K562 (cell line): ENCODE measurements at regions not wholly inside any gene's neighbourhood (a gene's known extent, or its start where the extent isn't known, plus 50 kb on each side); places are given as distances from the start of the nearest gene placed in this dataset.

Experiments
- ATAC-seq: fragments of 200-7000 bp; cut with Tn5 transposase; 3 replicates; pipeline ENCODE4 v1.9.1; 2020; ENCODE audit warnings: moderate library complexity
- BruUV-seq: library from RNA; stranded (reverse); fragments of 400-500 nt; replicated peaks from 2 replicates; lab custom pipeline; 2021; lab: Mats Ljungman, UMichigan
- CTCF ChIA-PET: fragments of 300-600 bp; formaldehyde crosslinking; extraction: SDS; loops from one replicate; lab custom pipeline; 2021; ENCODE audit warnings: low intra/inter-chr PET ratio; lab: Yijun Ruan, JAX
- POLR2A ChIA-PET: fragments of 300-600, 350-650 bp; sonication (Branson Sonifier 250); formaldehyde crosslinking; extraction: SDS; loops from one replicate; lab custom pipeline; 2021; ENCODE audit warnings: antibody characterized with exemption, inconsistent platforms; lab: Yijun Ruan, JAX
- DNase-seq, 4 experiments: peaks; one replicate each; pipeline versions ENCODE4 v3.0.0 to v3.0.0-alpha.2; 2011 to 2018; ENCODE audit warnings: low spot score in 3 of 4, mixed read lengths in 3 of 4; ENCODE audit errors: extremely low read depth in 1 of 4
- FAIRE-seq: peaks from 2 replicates; lab custom pipeline; 2011; peaks lifted over from hg19 to GRCh38; lab: Jason Lieb, UNC
- H2AFZ ChIP-seq: 2 replicates; pipeline ENCODE4 v1.6.0; 2011; ENCODE audit warnings: low read depth, low read length, control low read depth, inconsistent platforms
- H3K27ac ChIP-seq: fragments of 200-600 bp; 3 replicates; pipeline ENCODE4 v1.8.0; 2011; ENCODE audit warnings: low read depth, mild to moderate bottlenecking, control low read depth, inconsistent platforms, low read length, moderate library complexity, mixed read lengths; ENCODE audit errors: extremely low read depth
- H3K27me3 ChIP-seq, 2 experiments: fragments of 300-600 bp in 1 of 2; 2 replicates in 1 of 2; 3 replicates in 1 of 2; pipeline versions ENCODE4 v1.6.0 to v1.8.0; 2011; ENCODE audit warnings: inconsistent platforms in 2 of 2, low read length in 2 of 2, mild to moderate bottlenecking in 1 of 2, mixed read lengths in 1 of 2, moderate library complexity in 1 of 2; ENCODE audit not compliant: control insufficient read depth in 2 of 2, insufficient read depth in 2 of 2
- H3K36me3 ChIP-seq: fragments of 300-600 bp; 3 replicates; pipeline ENCODE4 v1.8.0; 2011; ENCODE audit warnings: mild to moderate bottlenecking, low read length, inconsistent platforms; ENCODE audit not compliant: control insufficient read depth, insufficient read depth
- H3K4me1 ChIP-seq, 2 experiments: fragments of 200-600 bp in 1 of 2; replicated peaks in 1 of 2; 2 replicates in 1 of 2; 3 replicates in 1 of 2; pipeline versions ENCODE4 v1.5.1 to v1.8.0; 2011; ENCODE audit warnings: inconsistent platforms in 2 of 2, low read length in 2 of 2, mild to moderate bottlenecking in 1 of 2, mixed read lengths in 1 of 2, moderate library complexity in 1 of 2; ENCODE audit not compliant: control insufficient read depth in 2 of 2, insufficient read depth in 2 of 2
- H3K4me2 ChIP-seq: 2 replicates; pipeline ENCODE4 v1.6.1; 2011; ENCODE audit warnings: low read length, control low read depth, inconsistent platforms, mixed read lengths; ENCODE audit not compliant: insufficient read depth
- H3K4me3 ChIP-seq: fragments of 200-600 bp; sonication (generic), shearing (Covaris generic); 2 replicates; pipeline ENCODE4 v1.5.1; 2016; ENCODE audit warnings: control low read depth, inconsistent platforms
- H3K79me2 ChIP-seq: fragments of 200-600 bp; 3 replicates; pipeline ENCODE4 v1.8.0; 2011; ENCODE audit warnings: low read length, inconsistent platforms; ENCODE audit not compliant: control insufficient read depth, insufficient read depth
- H3K9ac ChIP-seq, 2 experiments: 2 replicates each; pipeline versions ENCODE4 v1.6.0 to v1.6.1; 2011; ENCODE audit warnings: low read depth in 2 of 2, low read length in 2 of 2, control low read depth in 1 of 2, inconsistent platforms in 1 of 2, mild to moderate bottlenecking in 1 of 2, mixed read lengths in 1 of 2; ENCODE audit not compliant: insufficient read depth in 1 of 2
- H3K9me1 ChIP-seq: one replicate; pipeline ENCODE4 v1.6.0; 2011; ENCODE audit warnings: inconsistent platforms, mild to moderate bottlenecking, low read length, moderate library complexity; ENCODE audit not compliant: control insufficient read depth, insufficient read depth
- H3K9me3 ChIP-seq: replicated peaks from 2 replicates; pipeline ENCODE4 v1.5.1; 2011; ENCODE audit warnings: low read depth, low read length, inconsistent platforms; ENCODE audit not compliant: control insufficient read depth, insufficient read depth
- H4K20me1 ChIP-seq: replicated peaks from 2 replicates; pipeline ENCODE4 v1.6.1; 2011; ENCODE audit warnings: low read length, inconsistent platforms, mixed read lengths; ENCODE audit not compliant: control insufficient read depth, insufficient read depth
- ARID1B ChIP-seq: fragments of 450-650 bp; IDR thresholded peaks from 2 replicates; pipeline ENCODE4 v1.6.1; 2016; ENCODE audit warnings: antibody characterized with exemption, mild to moderate bottlenecking, inconsistent platforms
- FOXJ2 ChIP-seq: fragments of 200-800 bp; sonication (Bioruptor generic); IDR thresholded peaks from 2 replicates; pipeline ENCODE4 v1.6.1; 2016; ENCODE audit warnings: missing genetic modification characterization, missing compliant biosample characterization
- HEY1 ChIP-seq: fragments of 250-450 bp; sonication (Bioruptor Pico); IDR thresholded peaks from 2 replicates; pipeline ENCODE4 v1.5.0; 2020; ENCODE audit warnings: mild to moderate bottlenecking, moderate library complexity, borderline replicate concordance
- NELFE ChIP-seq: IDR thresholded peaks from 2 replicates; pipeline ENCODE4 v1.6.1; 2011; ENCODE audit warnings: mild to moderate bottlenecking; ENCODE audit not compliant: insufficient read depth, insufficient read length
- NR0B1 ChIP-seq: fragments of 450-650 bp; IDR thresholded peaks from one replicate; pipeline ENCODE4 v1.6.1; 2018; ENCODE audit warnings: mild to moderate bottlenecking, moderate library complexity; ENCODE audit not compliant: partially characterized antibody
- POU5F1 ChIP-seq: fragments of 150-350 bp; IDR thresholded peaks from 2 replicates; pipeline ENCODE4 v1.6.1; 2014; ENCODE audit warnings: borderline replicate concordance, low read length, low read depth, mild to moderate bottlenecking; ENCODE audit not compliant: partially characterized antibody
- RAD21 ChIP-seq, 2 experiments: fragments of 250-450 bp in 1 of 2; fragments of 450-650 bp in 1 of 2; sonication (Bioruptor Pico) in 1 of 2; formaldehyde crosslinking in 1 of 2; IDR thresholded peaks in 1 of 2; conservative IDR thresholded peaks in 1 of 2; 2 replicates each; pipeline versions ENCODE4 v1.4.0 to v1.8.0; 2020 to 2022; ENCODE audit warnings: mild to moderate bottlenecking in 2 of 2, moderate library complexity in 1 of 2
- RBM34 ChIP-seq: fragments of 200-400 bp; formaldehyde crosslinking; IDR thresholded peaks from 2 replicates; pipeline ENCODE4 v1.6.1; 2018; ENCODE audit warnings: low read length, borderline replicate concordance; ENCODE audit not compliant: insufficient read depth
- SMAD3 ChIP-seq: fragments of 450-650 bp; formaldehyde crosslinking; conservative IDR thresholded peaks from 2 replicates; pipeline ENCODE4 v1.4.0; 2020; ENCODE audit warnings: mild to moderate bottlenecking
- ZNF232 ChIP-seq: sonication (generic); formaldehyde crosslinking; IDR thresholded peaks from 2 replicates; pipeline ENCODE4 v1.8.0; 2022; ENCODE audit warnings: mild to moderate bottlenecking, missing genetic modification reagents
- ZNF41 ChIP-seq: fragments of 250-450 bp; sonication (Bioruptor Pico); conservative IDR thresholded peaks from 2 replicates; pipeline ENCODE4 v1.4.0; 2020; ENCODE audit warnings: mild to moderate bottlenecking
- ZNF764 ChIP-seq: fragments of 250-450 bp; sonication (Bioruptor Pico); IDR thresholded peaks from 2 replicates; pipeline ENCODE4 v1.4.0; 2020; ENCODE audit warnings: low read depth, mild to moderate bottlenecking, moderate library complexity
- WGBS: fragments of 100-300 bp; shearing (Covaris generic); methylation state at CpG from one replicate; pipeline ENCODE4 v1.1.6; 2016; ENCODE audit warnings: low coverage, mixed read lengths; ENCODE audit not compliant: insufficient coverage; ENCODE audit errors: missing lambda C conversion rate; 5-methylcytosine and 5-hydroxymethylcytosine counted together
- in situ Hi-C: fragments of 300-500 bp; cut with MboI; formaldehyde crosslinking; loops from 4 replicates; pipeline ENCODE4 v1.15.0; 2018; ENCODE audit warnings: inconsistent platforms, mixed read lengths
- intact Hi-C: fragments of 100-400 bp; cut with micrococcal nuclease; formaldehyde crosslinking; loops from 2 replicates; pipeline ENCODE4 v1.14.2; 2022

GRCh38 chr13:54367639-54368271 is 1339.1 kb downstream of the OLFM4 start:
- H3K27ac ChIP-seq: no peak overlapping the region
- no peak overlapping the region for H2AFZ ChIP-seq
- no peak overlapping the region for H3K4me2 ChIP-seq
- CTCF ChIA-PET: no interaction called here
- H3K9me3 ChIP-seq: no peaks in the 10 kb centered on the region
- no peaks in the 10 kb centered on the region for H3K27me3 ChIP-seq
- 0% methylated on average over 3 of the region's 5 CpGs for WGBS
- TF ChIP-seq NR0B1: no peak
- no peak for TF ChIP-seq POU5F1
- TF ChIP-seq NELFE: no peak
- no peak for TF ChIP-seq SMAD3 (CRISPR knock-in tag)
- no peak for TF ChIP-seq RBM34
- TF ChIP-seq HEY1: no peak
- no peak for TF ChIP-seq ZNF232 (CRISPR knock-in tag)
- no peak for TF ChIP-seq FOXJ2 (tag)
- no peak for TF ChIP-seq ZNF41 (CRISPR knock-in tag)
- TF ChIP-seq RAD21 (CRISPR knock-in tag; conservative IDR thresholded peaks at IDR 0.05 in 1 of 2, IDR thresholded peaks at IDR 0.05 in 1 of 2): no peak
- TF ChIP-seq ARID1B: no peak
- no peak for TF ChIP-seq ZNF764 (CRISPR knock-in tag)
- H3K9ac ChIP-seq: no peak overlapping the region
- no peaks in the 10 kb centered on the region for H3K4me1 ChIP-seq
- H3K36me3 ChIP-seq: no peaks in the 10 kb centered on the region
- no peak overlapping the region for H3K4me3 ChIP-seq
- H4K20me1 ChIP-seq: no peaks in the 10 kb centered on the region
- H3K9me1 ChIP-seq: no peaks in the 10 kb centered on the region
- FAIRE-seq (no peak), DNase-seq (no peak), ATAC-seq (no peak)
- in situ Hi-C loops (no loop called here), intact Hi-C loops (no loop called here)
- no TSS peak for BruUV-seq
- no peaks in the 10 kb centered on the region for H3K79me2 ChIP-seq
- POLR2A ChIA-PET: no interaction called here
